SKM-1 (cell line): ENCODE measurements at regions not wholly inside any gene's neighbourhood (a gene's known extent, or its start where the extent isn't known, plus 50 kb on each side); places are given as distances from the start of the nearest gene placed in this dataset.
"Not testable (repeated sequence)": the region's sequence is repeated elsewhere in the genome, so short reads cannot be mapped to it uniquely, and the experiment has no call there.

Source experiments
- DNase-seq: peaks from one replicate; lab custom pipeline; 2025; ENCODE audit not compliant: unreplicated experiment; lab: John Stamatoyannopoulos, UW

DNA sequence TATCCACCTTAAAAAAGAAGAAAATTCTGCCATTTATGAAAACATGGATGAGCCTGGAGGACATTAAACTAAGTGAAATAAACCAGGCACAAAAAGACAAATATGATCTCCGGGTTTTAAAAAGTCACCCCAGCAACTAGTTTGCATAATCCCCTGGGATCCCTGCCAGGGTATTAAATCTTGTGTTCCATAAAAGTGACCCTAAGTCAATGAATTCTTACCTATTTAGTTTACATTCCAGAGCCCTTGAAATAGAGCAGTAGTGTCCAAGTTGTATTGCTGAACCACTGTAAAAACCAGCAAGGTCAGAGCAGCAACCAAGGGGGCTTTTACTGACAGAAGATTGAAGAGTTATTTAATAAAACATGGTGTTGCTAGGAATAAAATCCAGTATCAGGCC, 716.8 kb upstream of the BCHE start:
- no peak for DNase-seq

DNA sequence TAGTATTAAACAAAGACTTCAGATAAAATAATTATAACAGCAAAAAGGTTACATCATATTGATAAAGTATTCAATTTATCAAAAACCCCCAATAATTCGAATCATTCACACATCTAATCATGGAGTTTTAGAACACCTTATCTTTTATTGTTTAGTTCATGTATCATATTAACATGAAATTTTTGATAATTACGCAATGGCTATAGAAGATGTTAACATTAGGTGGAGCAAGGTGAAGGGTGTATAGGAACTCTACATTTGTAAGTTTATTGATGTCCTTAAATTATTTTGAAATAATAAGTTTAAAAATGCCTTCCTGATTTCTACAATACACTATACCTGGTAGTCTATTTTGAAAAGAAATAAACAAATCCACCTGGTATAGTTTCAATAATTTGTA, 696.5 kb upstream of the BCHE start:
- DNase-seq = no peak

DNA sequence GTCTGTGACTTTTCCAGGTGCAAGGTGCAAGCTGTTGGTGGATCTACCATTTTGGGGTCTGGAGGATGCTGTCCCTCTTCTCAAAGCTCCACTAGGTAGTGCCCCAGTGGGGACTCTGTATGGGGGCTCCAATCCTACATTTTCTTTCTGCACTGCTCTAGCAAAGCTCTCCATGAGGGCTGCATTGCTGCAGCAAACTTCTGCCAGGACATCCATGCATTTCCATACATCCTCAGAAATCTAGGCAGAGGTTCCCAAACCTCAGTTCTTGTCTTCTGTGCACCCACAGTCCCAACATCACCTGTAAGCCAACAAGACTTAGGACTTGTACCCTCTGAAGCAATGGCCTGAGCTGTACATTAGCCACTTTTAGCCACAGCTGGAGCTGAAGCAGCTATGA, 694.5 kb upstream of the BCHE start:
- DNase-seq = no peak

DNA sequence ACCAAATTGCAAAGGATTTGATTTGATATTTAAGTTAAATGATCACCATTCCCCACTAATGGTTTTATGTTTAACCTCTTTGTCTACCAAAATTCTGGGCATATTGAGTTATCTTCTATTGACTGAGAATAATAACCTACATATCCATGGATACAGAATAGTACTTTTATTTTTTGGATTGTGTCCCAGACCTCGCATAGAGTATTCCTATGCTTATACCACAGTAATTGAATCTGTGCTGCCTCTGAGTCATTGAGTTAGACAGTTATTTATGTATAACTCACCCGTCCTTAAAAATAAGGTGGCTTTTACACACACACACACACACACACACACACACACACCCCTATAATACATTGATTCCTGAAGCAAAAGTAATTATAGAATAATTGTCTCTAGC, 690.1 kb upstream of the BCHE start:
- no peak for DNase-seq

DNA sequence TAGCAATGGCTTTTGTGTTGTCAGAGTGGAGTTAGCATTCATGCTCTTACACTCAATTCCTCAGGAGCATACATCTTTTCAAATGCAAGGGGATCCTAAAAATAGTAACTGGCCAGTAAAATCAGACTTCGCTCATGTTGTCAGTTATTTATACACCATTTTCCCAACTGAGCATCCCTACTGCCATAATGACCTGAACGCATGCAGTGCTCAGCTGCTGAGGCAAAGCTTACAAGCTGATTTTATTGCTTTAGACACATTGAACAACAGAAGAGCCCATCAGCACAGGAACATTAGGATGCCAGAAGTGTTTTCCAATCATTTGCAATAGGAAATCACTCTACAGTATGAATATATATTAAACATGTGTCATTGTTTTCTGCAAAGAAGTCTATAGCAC, 689.7 kb upstream of the BCHE start:
- no peak for DNase-seq

DNA sequence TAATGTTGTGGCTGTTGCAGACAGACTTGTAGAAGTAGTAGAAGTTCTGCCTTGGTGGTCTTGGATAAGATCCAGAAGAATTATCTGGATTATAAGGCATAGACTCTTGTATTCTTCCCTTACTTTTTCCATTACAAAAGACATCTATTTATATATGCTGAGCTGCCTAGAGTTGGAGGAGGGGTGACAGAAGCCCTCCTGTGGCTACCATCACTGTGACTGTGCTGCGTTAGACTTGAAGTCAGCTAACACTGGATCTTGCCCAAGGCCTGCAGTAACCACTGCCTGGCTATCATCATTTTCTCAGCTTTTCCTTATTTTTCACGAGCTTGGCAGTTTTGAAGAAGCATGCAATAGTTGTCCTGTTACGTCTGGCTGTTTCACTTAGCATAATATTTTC, 684.8 kb upstream of the BCHE start:
- no peak for DNase-seq

DNA sequence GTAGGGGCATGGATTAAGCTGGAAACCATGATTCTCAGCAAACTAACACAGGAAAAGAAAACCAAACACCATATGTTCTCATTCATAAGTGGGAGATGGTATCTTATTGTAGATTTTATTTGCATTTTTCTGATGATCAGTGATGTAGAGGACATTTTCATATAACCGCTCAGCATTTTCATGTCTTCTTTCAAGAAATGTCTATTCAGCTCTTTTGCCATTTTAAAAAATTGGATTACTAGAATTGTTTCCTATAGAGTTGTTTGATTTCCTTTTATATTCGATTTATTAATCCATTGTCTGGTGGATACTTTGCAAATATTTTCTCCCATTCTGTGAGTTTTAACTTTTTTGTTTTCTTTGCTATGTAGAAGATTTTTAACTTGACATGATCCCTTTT, 682.2 kb upstream of the BCHE start:
- DNase-seq = no peak

DNA sequence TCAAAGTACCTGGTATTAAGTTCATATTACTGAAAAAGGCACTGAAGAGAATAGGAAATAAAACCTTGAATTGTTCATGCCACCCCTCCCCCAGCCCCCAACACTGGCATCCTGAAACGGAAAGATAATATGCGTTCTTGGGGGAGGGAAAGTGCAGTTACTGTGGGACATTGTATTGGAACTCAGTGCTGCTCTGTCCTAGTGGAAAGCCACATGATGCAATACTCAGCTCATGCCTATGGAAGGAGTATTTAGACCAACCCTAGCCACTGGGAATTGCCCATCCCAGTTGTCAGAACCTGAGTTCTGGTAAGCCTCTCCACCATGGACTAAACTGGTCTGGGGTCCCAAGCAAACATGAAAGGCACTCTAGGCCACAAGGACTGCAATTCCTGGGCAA, 680.8 kb upstream of the BCHE start:
- DNase-seq = no peak

DNA sequence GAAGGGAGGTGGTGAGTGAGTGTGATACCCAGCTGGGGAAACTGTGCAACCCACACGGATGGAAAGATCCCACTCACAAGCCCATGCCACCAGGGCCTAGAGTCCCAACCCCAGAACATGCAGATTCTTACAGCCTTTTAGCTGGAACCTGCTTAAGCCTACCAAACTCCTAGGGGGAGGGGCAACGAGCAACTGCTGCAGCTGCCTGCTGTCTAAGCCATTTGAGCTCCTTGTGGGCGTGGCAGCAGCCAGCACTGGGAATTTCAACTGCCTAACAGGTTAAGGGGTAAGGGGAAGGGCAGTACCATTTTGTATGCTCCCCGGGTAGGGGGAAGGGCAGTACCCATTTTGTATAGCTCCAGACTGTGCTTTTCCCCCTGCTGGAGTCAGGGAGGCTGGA, 673.2 kb upstream of the BCHE start:
- no peak for DNase-seq

DNA sequence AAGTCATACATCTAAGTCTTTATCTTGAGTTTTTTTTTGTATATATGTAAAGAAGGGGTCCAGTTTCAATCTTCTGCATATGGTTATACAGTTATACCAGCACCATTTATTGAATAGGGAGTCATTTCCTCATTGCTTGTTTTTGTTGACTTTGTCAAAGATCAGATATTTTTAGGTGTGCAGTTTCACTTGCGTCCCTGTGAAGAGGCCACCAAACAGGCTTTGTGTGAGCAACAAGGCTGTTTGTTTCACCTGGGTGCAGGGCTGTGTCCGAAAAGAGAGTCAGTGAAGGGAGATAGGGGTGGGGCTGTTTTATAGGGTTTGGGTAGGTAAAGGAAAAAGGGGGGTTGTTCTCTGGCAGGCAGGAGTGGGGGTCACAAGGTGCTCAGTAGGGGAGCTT, 663.2 kb upstream of the BCHE start:
- DNase-seq = not testable (repeated sequence)

DNA sequence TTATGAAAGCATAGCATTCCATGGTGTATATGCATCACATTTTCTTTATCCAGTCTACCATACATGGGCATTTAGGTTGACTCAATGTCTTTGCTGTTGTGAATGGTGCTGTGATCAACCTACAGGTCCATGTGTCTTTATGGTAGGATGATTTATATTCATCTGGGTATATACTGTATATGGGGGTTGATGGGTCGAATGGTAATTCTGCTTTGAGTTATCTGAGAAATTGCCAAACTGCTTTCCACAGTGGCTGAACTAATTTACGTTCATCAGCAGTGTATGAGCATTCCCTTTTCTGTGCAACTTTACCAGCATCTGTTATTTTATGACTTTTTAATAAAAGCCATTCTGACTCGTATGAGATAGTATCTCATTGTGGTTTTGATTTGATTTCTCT, 662.4 kb upstream of the BCHE start:
- no peak for DNase-seq

DNA sequence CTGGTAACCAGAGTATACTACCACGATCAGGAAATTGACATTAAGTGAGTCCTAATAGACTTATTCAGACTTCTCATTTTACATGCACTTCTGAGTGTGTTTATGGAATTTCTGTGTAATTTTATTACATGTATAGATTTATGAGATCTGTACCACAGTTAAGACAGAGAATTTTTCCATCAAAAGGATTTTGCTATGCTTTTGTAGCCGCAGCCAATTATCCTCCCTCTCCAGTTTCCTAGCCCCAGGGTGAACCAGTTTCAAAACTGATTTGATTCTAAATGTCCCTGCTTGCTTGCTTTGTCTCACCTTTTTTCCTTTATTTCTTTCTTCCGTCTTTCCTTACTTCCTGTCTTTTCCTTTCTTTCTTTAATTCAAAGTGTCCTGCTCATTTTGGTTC, 661.2 kb upstream of the BCHE start:
- DNase-seq = no peak

DNA sequence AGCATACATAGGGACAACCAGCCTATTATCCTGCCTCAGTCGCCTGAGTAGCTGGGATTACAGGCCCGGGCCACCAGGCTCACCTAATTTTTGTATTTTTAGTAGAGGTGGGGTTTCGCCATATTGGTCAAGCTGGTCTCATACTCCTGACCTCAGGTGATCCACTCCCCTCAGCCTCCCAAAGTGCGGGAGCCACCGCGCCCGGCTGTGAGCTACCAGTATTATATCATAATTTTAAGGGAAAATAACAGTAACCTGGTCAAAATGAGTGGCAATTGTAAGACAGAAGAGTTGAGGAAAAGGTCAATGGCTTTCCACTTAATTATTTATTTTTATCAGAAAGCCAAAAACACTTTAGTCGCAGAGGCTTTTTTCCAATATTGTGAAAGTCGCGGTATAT, 652.6 kb upstream of the BCHE start:
- no peak for DNase-seq

DNA sequence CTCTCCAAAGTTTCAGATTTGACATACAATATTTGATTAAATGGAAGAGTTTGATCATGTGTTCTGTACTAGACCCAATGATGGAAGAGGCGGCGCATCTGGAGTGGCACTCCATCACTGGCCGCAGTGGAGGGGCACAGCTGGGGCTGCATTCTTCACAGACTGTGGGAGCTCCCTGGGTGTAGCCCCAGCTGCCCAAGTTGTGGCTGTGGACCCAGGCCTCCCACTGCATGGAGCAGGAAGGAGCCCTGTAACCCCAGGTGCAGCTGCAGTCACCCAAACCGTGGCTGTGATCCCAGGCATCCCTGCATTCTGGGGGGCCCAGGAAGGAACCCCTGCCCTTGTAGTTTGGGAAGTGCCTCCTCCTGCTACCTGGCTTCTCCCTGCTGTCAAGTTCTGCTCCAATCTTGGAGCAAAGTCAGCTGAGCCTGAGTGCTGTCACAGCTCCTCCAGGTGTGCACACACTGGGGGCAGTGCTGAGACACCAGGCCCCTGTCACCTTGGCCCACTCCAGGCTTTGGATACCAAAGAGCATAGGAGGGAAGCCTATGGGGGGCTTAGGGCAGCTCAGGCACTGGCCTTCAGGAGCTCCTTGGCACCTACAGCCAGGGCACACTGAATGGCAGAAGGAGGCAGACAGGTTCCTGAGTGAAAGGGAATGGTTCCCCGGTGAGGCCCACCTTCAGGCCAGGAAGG, 651.9 kb upstream of the BCHE start:
- no peak for DNase-seq

DNA sequence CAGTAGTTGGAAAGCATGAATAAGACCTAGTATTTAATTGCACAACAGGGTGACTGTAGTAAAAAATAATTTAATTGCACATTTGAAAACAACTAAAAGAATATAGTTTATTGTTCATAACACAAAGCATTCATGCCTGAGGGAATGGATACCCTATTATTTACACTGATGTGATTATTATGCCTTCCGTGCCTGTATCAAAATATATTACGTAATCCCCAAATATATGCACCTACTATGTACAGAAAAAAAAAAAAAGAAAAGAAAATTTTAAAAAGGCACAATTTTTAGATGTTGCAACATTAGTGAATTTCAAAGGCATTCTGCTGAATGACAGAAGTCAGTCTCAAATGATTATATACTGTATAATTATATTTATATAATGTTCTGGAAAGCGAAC, 647.2 kb upstream of the BCHE start:
- DNase-seq = no peak

DNA sequence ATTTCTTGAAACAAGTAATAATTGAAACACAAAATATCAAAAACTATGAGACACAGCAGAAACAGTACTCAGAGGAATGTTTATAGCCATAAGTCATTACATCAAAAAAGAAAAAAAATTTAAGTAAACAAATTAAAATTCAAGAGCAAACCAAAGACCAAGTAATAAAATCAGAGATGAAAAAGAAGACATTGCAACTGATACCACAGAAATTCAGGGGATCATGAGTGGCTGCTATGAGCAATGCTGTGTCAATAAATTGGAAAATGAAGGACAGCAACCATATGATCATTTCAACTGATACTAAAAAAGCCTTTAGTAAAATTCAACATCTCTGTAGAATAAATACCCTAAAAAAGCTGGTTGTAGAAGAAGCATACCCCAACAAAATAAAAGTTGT, 644.1 kb upstream of the BCHE start:
- DNase-seq = no peak

DNA sequence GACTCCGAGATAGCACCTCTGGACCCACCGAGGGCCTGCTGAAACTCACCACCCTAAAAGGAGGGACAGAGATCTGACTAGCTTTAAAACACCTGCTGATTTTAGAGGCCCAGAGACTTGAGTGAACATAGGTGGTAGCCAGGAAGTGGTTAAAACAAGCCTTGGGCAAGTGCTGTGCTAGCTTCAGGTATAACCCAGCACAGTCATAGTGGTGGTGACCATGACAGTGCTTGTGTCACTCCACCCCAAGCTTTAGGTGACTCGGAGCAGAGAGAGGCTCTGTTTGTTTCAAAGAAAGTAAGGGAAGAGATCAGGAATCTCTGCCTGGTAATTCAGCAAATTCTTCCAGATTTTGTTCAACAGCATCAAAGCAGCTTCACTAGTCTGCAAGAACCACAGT, 641.1 kb upstream of the BCHE start:
- DNase-seq = no peak

DNA sequence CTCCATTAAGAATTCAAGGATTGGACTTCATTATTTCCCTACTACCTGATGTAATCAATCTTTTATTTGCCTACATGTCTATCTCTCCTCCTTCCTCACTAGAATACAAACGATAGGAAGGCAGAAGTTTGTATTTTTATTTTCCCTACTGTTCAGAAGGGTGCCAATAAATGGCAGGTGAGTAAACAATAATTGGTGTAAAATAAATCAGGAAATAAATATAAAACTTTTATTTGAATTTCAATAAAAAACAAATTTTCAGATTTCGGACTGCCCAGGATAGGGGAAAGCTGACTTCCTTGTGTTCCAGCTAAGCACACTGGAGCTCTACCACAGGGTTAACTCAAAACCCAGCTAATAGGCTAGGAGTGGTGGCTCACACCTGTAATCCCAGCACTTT, 636.3 kb upstream of the BCHE start:
- no peak for DNase-seq

DNA sequence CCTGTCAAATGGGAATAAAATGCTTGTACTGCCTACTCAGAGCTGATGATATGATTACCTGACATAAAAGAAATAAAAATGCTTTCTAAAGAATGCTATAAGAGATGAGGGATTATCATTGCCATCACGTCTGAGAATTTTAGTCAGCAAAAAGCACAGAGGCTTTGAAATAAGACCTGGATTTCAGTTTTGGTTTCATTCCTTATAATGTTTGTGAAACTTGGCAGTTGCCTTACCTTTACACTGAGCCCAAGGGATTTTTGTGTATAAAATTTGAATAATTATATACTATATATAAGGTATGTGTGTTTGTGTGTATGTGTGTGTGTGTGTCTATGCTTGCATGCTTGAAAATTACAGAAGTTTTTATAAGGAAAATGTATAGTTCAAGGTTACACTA, 634.8 kb upstream of the BCHE start:
- DNase-seq = no peak

DNA sequence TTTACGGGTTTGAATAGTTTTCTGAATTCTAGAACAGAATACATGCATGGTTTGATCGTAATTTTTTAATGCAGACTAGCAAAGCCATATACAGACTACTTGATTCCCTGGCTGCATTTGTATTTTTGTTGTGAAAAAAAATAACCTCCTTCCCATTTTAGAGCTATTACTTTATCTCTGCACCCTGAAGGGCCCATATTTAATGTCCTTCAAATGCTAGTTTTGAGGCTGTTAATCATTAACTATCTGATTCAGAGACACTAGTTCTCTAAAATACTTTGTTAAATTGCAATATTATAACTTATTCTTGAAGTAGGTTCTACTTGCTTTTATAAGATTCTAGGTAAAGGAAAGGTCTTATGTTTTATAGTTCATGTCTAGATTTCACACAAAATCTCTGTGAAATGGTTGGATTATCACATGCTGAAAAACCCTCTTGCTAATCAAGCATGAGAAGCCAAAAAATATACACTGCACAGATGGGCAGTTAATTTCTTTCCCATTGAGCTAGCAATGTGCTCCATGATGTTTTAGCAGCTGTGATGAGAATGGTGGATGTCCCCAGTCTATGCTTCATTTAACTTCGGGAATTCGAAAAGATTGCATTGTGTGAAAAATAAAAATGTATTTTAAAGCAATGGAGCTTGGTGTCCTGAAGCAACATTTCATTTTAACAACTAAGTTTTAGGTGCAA, 634.0 kb upstream of the BCHE start:
- DNase-seq = no peak

DNA sequence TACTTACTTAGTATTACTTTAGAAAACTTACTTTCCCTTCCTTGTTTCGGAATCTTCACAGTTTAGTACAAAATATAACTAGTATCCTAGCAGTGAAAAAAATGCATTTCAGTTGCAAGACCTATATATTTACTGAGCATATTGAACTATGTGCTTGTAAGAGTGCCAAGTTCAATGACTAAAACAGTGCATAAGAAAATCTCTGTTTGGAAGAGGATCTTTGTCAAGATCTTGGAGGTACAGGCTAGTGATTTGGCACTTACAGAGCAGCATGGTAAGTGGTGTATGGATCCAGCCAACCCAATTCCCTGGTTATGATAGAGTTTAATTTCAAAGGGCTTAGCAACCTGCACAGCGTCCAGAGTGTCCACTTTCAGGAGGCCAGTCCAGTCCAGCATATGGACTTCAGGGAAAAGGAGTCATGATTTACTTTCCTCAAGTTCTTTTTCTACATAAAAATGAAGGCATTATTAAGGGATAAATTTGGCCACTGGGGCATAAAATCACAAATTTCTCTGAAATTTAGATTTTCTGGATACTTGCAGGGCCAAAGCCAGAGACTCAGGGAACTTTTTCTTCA, 625.8 kb upstream of the BCHE start:
- DNase-seq = no peak

DNA sequence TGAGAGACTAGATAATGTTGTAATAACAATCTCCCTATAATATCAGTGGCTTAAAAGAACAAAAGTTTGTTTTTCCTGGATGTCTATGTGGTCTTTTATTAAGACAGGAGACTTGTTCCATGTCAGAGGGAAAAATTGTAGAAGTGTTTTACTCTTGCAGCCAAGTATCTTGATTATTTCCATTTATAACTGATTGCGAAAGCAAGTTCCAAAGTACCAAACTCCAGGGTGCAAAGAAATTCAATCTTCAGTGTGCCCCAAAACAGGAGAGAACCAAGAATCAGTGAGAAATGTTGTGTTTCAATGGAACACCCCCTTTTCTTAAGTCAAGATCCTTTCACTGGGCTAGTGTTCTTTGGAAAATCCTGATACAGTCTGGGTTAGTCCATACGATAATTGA, 624.4 kb upstream of the BCHE start:
- DNase-seq = no peak

DNA sequence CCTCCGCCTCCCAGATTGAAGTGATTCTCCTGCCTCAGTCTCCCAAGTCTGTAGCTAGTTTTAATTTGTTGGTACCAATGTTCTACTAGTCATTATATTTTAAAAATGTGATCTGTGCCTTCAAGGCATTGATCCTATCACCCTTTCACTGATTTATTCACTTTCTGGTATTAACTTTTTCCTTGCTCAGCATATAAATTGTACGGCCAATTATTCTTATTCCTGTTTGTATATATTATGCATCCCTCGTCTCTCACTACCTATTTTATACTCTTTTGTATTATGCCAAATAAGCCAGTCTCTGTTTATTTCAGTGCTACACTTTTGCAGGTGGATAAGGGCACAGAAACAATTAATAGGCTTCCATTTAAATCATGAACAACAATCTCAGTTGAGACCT, 620.2 kb upstream of the BCHE start:
- no peak for DNase-seq
